Smooth muscle cell (in vitro differentiated cells): ENCODE measurements at regions not wholly inside any gene's neighbourhood (a gene's known extent, or its start where the extent isn't known, plus 50 kb on each side); places are given as distances from the start of the nearest gene placed in this dataset.

Source experiments
- DNase-seq: peaks from one replicate; lab custom pipeline; 2025; ENCODE audit not compliant: unreplicated experiment; lab: John Stamatoyannopoulos, UW
- H2AFZ ChIP-seq: fragments of 200-600 bp; sonication (generic); 2 replicates; pipeline ENCODE4 v1.6.0; 2016; ENCODE audit warnings: antibody characterized with exemption, low read depth, mild to moderate bottlenecking
- H3F3A ChIP-seq: fragments of 200-600 bp; sonication (generic); 2 replicates; pipeline ENCODE4 v1.6.0; 2017; ENCODE audit warnings: antibody characterized with exemption, low read depth
- H3K27ac ChIP-seq: fragments of 200-600 bp; sonication (generic); 2 replicates; pipeline ENCODE4 v1.5.1; 2016; ENCODE audit warnings: low read depth, mild to moderate bottlenecking
- H3K27me3 ChIP-seq: fragments of 200-600 bp; sonication (generic); 2 replicates; pipeline ENCODE4 v1.6.1; 2016; ENCODE audit warnings: low read depth, mild to moderate bottlenecking
- H3K36me3 ChIP-seq: fragments of 200-600 bp; sonication (generic); 2 replicates; pipeline ENCODE4 v1.5.1; 2016; ENCODE audit warnings: low read depth
- H3K4me1 ChIP-seq: fragments of 200-600 bp; sonication (generic); 2 replicates; pipeline ENCODE4 v1.5.1; 2016; ENCODE audit warnings: low read depth
- H3K4me2 ChIP-seq: fragments of 200-600 bp; sonication (generic); 2 replicates; pipeline ENCODE4 v1.6.0; 2016; ENCODE audit warnings: mild to moderate bottlenecking
- H3K4me3 ChIP-seq: fragments of 200-600 bp; sonication (generic); 2 replicates; pipeline ENCODE4 v1.5.1; 2016; ENCODE audit warnings: mild to moderate bottlenecking
- H3K79me2 ChIP-seq: fragments of 200-600 bp; sonication (generic); 2 replicates; pipeline ENCODE4 v1.6.0; 2016; ENCODE audit warnings: low read depth, mild to moderate bottlenecking
- H3K9ac ChIP-seq: fragments of 200-600 bp; sonication (generic); 2 replicates; pipeline ENCODE4 v1.6.0; 2016; ENCODE audit warnings: low read depth
- H3K9me3 ChIP-seq: fragments of 200-600 bp; sonication (generic); replicated peaks from 2 replicates; pipeline ENCODE4 v1.5.1; 2016; ENCODE audit warnings: low read depth
- H4K20me1 ChIP-seq: fragments of 200-600 bp; sonication (generic); 2 replicates; pipeline ENCODE4 v1.6.0; 2016; ENCODE audit warnings: low read depth
- CTCF ChIP-seq: fragments of 200-600 bp; sonication (generic); IDR thresholded peaks from 2 replicates; pipeline ENCODE4 v1.5.1; 2017; ENCODE audit warnings: borderline replicate concordance, mild to moderate bottlenecking, antibody characterized with exemption; ENCODE audit not compliant: insufficient read depth, poor library complexity, severe bottlenecking
- WGBS: methylation state at CpG from one replicate; pipeline ENCODE4 v1.1.7; 2016; ENCODE audit warnings: low lambda C conversion rate; 5-methylcytosine and 5-hydroxymethylcytosine counted together

DNA sequence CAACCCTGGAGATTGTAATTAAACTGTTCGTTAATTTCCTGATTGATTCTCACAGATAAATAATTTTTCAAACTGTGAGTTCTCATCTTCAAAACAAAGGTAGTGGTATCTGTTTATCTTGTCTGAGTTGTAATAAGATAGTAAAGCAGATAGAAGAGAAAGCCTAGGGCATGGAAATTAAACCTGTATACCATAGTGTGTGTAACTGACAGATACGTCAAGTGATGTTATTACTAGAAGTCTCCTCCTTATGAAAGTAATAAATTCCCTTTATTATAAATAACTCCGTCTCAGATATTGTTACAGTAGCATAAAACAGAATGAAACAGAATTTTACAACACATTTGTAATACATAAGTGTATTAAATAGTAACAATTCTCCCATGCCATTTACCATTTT is 1065.1 kb downstream of the SLITRK1 start:
- no peaks in the 10 kb centered on the region for H3K9me3 ChIP-seq
- no peak overlapping the region for H3K9ac ChIP-seq
- no peaks in the 10 kb centered on the region for H3K27me3 ChIP-seq
- no peaks in the 10 kb centered on the region for H3K79me2 ChIP-seq
- DNase-seq: no peak
- H3K4me2 ChIP-seq: no peak overlapping the region
- H3K4me3 ChIP-seq: no peak overlapping the region
- no peaks in the 10 kb centered on the region for H4K20me1 ChIP-seq
- TF ChIP-seq CTCF: no peak
- no peak overlapping the region for H3K27ac ChIP-seq
- WGBS: 92% methylated on average over 3 of the region's 3 CpGs
- H3K36me3 ChIP-seq: no peaks in the 10 kb centered on the region
- H2AFZ ChIP-seq: no peak overlapping the region
- no peaks in the 10 kb centered on the region for H3K4me1 ChIP-seq
- H3F3A ChIP-seq: no peaks in the 10 kb centered on the region

DNA sequence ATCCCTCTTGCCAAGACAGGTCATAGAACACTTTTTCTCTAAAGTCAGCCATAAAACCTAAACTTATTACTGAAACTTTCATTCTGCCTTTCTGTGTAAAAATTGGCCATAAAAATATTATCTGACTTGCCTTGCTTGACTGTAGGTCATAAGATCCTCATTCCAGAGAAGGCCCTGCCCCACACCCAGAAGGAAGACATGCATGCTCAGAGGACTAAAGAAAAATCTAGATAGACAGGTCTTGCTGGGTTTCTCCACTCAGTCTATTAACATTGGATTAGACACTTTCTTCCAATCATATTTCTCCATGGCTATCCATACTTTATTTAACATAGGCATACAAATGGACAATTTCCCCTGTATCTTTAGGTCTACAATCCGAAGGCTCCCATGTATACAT is 1066.5 kb downstream of the SLITRK1 start:
- no peaks in the 10 kb centered on the region for H3F3A ChIP-seq
- DNase-seq: no peak
- no peak for TF ChIP-seq CTCF

DNA sequence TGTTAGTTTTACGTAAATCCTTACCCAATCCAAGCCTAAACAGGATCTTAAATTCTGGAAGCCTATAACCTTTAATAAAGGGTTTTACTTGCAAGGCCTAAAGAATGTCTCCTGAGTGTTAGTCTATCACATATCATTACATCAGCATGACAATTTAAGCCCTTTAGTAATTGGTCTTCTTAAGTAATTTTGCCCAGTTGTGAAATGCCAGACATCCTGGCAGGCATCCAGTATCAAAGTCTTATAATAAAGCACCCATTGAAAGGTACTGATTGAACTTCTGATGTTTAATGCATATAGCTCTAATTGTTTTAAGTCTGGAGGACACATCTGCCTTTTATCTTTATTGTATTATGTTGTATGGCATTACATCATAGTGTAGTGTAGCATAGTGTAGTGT is 1078.9 kb downstream of the SLITRK1 start:
- H3K4me3 ChIP-seq: no peak overlapping the region
- H3K4me1 ChIP-seq: no peaks in the 10 kb centered on the region
- no peaks in the 10 kb centered on the region for H3K36me3 ChIP-seq
- no peaks in the 10 kb centered on the region for H3K9me3 ChIP-seq
- WGBS: 92% methylated on average over 1 of the region's 1 CpG
- no peaks in the 10 kb centered on the region for H3F3A ChIP-seq
- no peaks in the 10 kb centered on the region for H4K20me1 ChIP-seq
- H3K27me3 ChIP-seq: no peaks in the 10 kb centered on the region
- H3K27ac ChIP-seq: no peak overlapping the region
- no peaks in the 10 kb centered on the region for H3K79me2 ChIP-seq
- H3K4me2 ChIP-seq: no peak overlapping the region
- no peak for TF ChIP-seq CTCF
- DNase-seq: no peak
- H3K9ac ChIP-seq: no peak overlapping the region
- no peak overlapping the region for H2AFZ ChIP-seq

More for the DNA sequence above, 1066.5 kb downstream of the SLITRK1 start:
- WGBS: 86% methylated on average over 1 of the region's 1 CpG
- Histone ChIP-seq H2AFZ (no peak overlapping the region), H3K4me2 (no peak overlapping the region), H3K9ac (no peak overlapping the region), H3K36me3 (no peaks in the 10 kb centered on the region), H3K27ac (no peak overlapping the region), H3K4me3 (no peak overlapping the region), H4K20me1 (no peaks in the 10 kb centered on the region), H3K79me2 (no peaks in the 10 kb centered on the region), H3K4me1 (no peaks in the 10 kb centered on the region), H3K27me3 (no peaks in the 10 kb centered on the region), H3K9me3 (no peaks in the 10 kb centered on the region)

- Histone ChIP-seq H3F3A (no peaks in the 10 kb centered on the region), H2AFZ (no peak overlapping the region), H3K4me2 (no peak overlapping the region), H4K20me1 (no peaks in the 10 kb centered on the region), H3K9me3 (no peaks in the 10 kb centered on the region), H3K27me3 (no peaks in the 10 kb centered on the region), H3K27ac (no peak overlapping the region), H3K36me3 (no peaks in the 10 kb centered on the region), H3K4me1 (no peaks in the 10 kb centered on the region), H3K4me3 (no peak overlapping the region), H3K9ac (no peak overlapping the region), H3K79me2 (no peaks in the 10 kb centered on the region)
- WGBS: 92% methylated on average over 3 of the region's 3 CpGs
- TF ChIP-seq CTCF: no peak
- DNase-seq: no peak
Measured at GRCh38 chr13:82802528-82802927, 1079.7 kb downstream of the SLITRK1 start.
